ENCODE measurements at regions not wholly inside any gene's neighbourhood (a gene's known extent, or its start where the extent isn't known, plus 50 kb on each side); places are given as distances from the start of the nearest gene placed in this dataset.

DNA sequence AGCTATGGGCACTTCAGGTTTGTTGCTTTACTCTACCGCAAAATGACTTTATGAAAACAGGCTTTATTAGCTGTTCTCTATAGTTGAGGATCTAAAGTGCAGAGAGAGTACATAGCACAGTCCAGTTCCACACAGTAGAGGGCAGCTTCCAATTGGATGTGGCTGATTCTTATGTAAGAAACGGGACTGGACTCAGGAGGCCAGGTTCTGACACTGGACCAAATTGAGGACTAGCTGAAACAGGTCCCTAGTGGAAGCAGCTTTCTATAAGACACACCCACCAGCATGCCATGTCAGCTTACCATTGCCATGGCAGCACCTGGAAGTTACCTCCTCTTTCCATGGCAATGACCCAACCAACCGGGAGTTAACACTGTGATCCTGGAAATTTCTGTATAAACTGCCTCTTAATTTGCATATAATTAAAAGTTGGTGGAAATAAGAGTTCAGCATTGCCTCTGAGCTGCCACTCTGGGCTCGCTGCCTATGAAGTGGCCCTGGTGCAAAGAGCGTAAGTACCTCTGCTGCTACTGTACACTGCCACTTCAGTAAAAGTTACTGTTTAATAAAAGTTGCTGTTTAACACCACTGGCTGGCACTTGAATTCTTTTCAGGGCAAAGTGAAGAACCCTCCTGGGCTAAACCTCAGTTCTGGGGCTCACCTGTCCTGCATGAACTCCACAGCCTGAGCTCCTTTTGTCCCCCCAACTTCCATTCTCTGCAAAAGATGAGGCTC, 211.9 kb upstream of the SLC10A2 start:
- Histone ChIP-seq H3K27me3 (ENCODE audit: control insufficient read depth, insufficient read depth, low read length) (no peaks in the 10 kb centered on the region), H3K36me3 (ENCODE audit: control insufficient read depth, insufficient read depth, low read length) (no peaks in the 10 kb centered on the region), H3K9ac (ENCODE audit: low read depth, low read length) (no peak overlapping the region), H2BK20ac (ENCODE audit: low read depth, low read length) (no peak overlapping the region), H3K4me1 (ENCODE audit: control insufficient read depth, insufficient read depth, low read length) (no peaks in the 10 kb centered on the region), H2AK5ac (ENCODE audit: low read depth, low read length) (no peak overlapping the region), H3K14ac (replicated peaks; ENCODE audit: low read depth, low read length) (no peak overlapping the region), H3K56ac (ENCODE audit: extremely low read depth, insufficient read depth, low read length) (no peak overlapping the region), H4K5ac (ENCODE audit: low read depth, low read length) (no peak overlapping the region), H2BK15ac (ENCODE audit: low read depth, low read length) (no peak overlapping the region), H3K23ac (ENCODE audit: low read depth, low read length) (no peak overlapping the region), H2BK5ac (ENCODE audit: low read depth, low read length, poor library complexity, severe bottlenecking) (no peak overlapping the region), H3K27ac (ENCODE audit: insufficient read depth, low read length) (no peak overlapping the region), H3K4me2 (ENCODE audit: low read depth, low read length) (no peak overlapping the region), H3K9me1 (ENCODE audit: insufficient read depth, low read length) (no peaks in the 10 kb centered on the region), H4K20me1 (ENCODE audit: insufficient read depth, low read length) (no peaks in the 10 kb centered on the region), H2AFZ (replicated peaks; ENCODE audit: low read length, poor library complexity) (no peak overlapping the region), H3K79me1 (ENCODE audit: low read depth in 1 of 2, low read length in 2 of 2) (no peaks in the 10 kb centered on the region), H2BK120ac (ENCODE audit: low read depth, low read length) (no peak overlapping the region), H3K4me3 (ENCODE audit: insufficient read depth, low read depth, low read length) (no peak overlapping the region), H3K4ac (ENCODE audit: low read depth, low read length) (no peak overlapping the region), H4K91ac (ENCODE audit: insufficient read depth, low read depth, low read length) (no peak overlapping the region), H2AK9ac (replicated peaks; ENCODE audit: low read depth, low read length, poor library complexity) (no peak overlapping the region), H3K9me3 (ENCODE audit: control insufficient read depth, insufficient read depth, low read length) (peaks cover 10% of the 10 kb centered on the region), H3K18ac (ENCODE audit: low read depth, low read length) (no peak overlapping the region), H4K8ac (ENCODE audit: low read depth in 2 of 2, low read length in 2 of 2) (no peak overlapping the region)
- no peak for TF ChIP-seq MXI1 (IDR thresholded peaks at IDR 0.05; ENCODE audit: borderline replicate concordance, low read depth, low read length)
- in situ Hi-C loops (cut with MboI; ENCODE audit: low sequenced_read_pairs), result no loop called here
- intact Hi-C loops (cut with micrococcal nuclease), result no loop called here
- no peak for ATAC-seq (ENCODE audit: low read depth)
- no TSS peak for BruUV-seq (replicated peaks)
- dilution Hi-C loops (cut with HindIII; ENCODE audit: low sequenced_read_pairs, unreplicated experiment), result no loop called here
- no CpG with 5 or more reads among the region's 5 CpGs for WGBS, 2 experiments (ENCODE audit: extremely low coverage in 2 of 2, insufficient read length in 1 of 2)
- CTCF ChIA-PET, result no interaction called here
- POLR2A ChIA-PET (ENCODE audit: unreplicated experiment), result no interaction called here
- DNase-seq, result no peak

Data from IMR-90 (cell line).